ENCODE measurements at regions not wholly inside any gene's neighbourhood (a gene's known extent, or its start where the extent isn't known, plus 50 kb on each side); places are given as distances from the start of the nearest gene placed in this dataset.

DNA sequence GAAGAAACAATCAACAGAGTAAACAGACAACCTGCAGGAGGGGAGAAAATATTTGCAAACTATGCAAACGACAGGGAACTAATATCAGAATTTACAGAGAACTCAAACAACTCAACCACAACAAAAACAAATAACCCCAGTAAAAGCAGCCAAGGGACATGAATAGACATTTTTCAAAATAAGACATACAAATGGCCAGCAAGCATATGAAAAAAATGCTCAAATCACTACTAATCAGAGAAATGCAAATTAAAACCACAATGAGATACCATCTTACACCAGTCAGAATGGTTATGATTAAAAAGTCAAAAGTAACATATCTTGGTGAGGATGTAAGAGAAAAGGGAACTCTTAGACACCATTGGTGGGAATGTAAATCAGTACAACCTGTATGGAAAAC is 215.0 kb downstream of the THBS2 start:
- TF ChIP-seq GATA2 (IDR thresholded peaks at IDR 0.05; ENCODE audit: low read depth, low read length) = no peak
- no peak for TF ChIP-seq GATA3 (IDR thresholded peaks at IDR 0.05; ENCODE audit: low read depth, low read length)

DNA sequence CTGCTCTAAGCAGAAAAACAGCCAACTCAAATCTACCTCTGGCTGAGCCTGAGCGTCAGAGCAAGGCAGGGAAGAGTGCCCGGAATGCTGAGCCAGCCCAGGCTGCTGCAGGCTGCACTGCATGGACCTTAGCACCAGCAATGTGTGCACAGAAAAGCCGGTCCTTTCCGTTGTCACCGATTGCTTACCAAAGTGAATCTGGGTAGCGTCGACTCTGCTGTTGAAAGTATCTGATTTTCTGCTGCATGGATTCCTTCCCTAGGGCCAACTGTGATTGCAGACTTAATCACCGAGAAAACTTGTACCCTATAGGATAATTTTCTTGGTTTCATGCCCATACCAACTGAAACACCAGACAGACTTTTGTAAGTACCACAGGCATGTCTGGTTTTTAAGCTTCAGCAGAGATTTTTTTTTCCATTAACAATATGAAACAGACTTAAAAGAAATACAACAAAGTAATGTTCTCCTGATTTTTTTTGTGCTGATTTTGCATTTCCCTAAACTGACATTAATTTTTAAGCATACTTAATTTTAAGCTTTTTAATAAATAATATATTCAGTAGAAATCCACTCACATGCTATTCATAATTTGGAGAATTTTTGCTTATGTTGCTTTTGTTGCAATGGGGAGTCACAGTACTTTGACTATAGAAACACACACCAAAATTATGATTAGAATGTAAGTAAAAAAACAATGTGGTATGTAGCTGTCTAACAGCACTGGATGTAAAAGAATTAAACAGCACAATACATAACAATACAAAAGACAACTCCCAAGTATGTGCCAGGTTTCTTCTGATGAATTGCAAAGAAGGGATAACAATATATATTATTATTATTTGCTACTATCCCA is 218.0 kb downstream of the THBS2 start:
- TF ChIP-seq GATA3 (IDR thresholded peaks at IDR 0.05; ENCODE audit: low read depth, low read length) (no peak), GATA2 (IDR thresholded peaks at IDR 0.05; ENCODE audit: low read depth, low read length) (peak; percentile 26; the same call in 1 of the 2 replicates)

DNA sequence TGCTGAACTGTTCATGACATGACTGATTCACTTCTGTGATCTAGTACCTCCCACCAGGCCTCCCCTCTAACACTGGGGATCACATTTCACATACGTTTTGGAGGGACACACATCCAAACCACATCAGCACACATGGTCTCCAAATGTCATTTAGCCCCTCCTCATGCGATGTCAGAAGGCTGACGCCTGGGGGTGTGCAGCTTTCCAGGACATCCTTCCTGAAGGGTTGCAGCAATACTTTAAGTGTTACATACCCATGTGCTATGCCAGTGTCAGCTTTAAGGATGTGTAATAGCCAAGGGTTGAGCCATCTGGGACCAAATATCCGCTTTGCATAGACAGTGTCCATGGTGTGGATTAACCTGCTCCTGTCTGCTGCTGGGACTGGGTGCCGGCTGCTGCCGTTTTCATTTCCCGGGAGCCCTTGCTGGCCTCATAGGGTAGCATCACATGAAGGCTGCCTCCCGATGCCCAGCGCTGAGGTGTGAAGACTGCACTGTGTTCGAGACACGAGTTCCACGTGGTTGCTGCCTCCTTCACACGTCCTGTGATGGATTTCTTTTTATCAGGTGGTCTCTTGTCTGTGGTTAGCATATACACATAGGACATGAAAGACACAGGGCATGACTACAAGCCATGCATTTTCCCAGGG is 219.0 kb downstream of the THBS2 start:
- TF ChIP-seq GATA2 (IDR thresholded peaks at IDR 0.05; ENCODE audit: low read depth, low read length) (no peak), GATA3 (IDR thresholded peaks at IDR 0.05; ENCODE audit: low read depth, low read length) (no peak)

DNA sequence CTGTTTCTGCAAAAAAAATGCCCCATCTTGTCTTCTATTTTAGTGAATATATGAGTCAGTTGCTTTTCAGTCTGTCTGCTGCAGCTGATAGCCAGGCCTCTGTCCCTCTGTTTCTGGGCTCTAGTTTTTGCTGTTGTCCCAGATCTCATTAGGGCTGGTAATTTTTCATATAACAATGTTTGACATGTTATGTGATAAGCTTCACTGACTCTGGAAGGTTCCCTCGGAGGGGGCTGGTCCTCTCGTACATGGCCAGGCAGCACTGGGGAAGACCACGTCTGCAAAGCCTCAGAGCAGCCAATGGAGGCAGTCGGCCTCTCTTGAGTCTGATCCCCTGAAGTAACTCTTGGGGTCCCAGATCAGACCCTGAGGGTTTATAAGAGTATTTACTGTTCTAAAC is 223.8 kb downstream of the THBS2 start:
- no peak for TF ChIP-seq GATA3 (IDR thresholded peaks at IDR 0.05; ENCODE audit: low read depth, low read length)
- peak; percentile 66 for TF ChIP-seq GATA2 (IDR thresholded peaks at IDR 0.05; ENCODE audit: low read depth, low read length)

DNA sequence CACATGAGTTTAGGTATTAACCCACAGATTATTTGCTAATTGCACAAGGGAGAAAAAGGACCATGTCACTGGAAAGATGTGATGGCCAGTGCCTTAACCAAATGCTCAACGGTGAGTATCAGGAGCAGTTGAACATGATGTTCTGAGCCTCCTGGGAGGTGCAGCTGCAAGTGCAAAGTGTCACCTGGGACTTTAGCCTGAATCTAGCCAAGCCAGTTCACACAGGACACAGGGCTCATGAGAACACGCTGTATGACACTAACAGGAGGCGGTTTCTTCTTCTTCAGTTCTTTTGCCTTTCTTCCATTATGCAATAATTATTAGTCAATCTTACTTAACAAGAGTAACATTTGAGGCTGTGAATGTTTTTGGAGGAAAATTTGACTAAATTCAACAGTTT is 225.3 kb downstream of the THBS2 start:
- TF ChIP-seq GATA3 (IDR thresholded peaks at IDR 0.05; ENCODE audit: low read depth, low read length) (no peak), GATA2 (IDR thresholded peaks at IDR 0.05; ENCODE audit: low read depth, low read length) (no peak)

DNA sequence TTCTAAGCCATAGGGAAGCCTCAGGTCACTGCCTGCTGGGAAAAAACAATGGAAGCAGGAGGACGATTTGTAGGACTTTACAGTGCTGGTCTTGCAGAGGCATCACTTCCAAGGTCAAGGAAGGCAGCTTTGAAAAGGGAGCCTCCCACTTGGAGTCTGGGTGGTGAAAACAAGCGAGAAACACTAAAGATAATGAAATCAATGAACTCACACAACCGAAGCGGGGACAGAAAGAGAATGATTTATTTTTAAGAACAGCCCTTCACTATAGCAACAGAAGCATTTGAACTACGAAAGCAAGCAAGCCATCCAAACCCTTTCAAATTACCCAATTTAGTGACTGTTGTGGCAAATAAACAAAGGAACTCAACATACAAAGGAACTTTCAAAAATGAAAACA is 227.5 kb downstream of the THBS2 start:
- no peak for TF ChIP-seq GATA2 (IDR thresholded peaks at IDR 0.05; ENCODE audit: low read depth, low read length)
- TF ChIP-seq GATA3 (IDR thresholded peaks at IDR 0.05; ENCODE audit: low read depth, low read length) = no peak

DNA sequence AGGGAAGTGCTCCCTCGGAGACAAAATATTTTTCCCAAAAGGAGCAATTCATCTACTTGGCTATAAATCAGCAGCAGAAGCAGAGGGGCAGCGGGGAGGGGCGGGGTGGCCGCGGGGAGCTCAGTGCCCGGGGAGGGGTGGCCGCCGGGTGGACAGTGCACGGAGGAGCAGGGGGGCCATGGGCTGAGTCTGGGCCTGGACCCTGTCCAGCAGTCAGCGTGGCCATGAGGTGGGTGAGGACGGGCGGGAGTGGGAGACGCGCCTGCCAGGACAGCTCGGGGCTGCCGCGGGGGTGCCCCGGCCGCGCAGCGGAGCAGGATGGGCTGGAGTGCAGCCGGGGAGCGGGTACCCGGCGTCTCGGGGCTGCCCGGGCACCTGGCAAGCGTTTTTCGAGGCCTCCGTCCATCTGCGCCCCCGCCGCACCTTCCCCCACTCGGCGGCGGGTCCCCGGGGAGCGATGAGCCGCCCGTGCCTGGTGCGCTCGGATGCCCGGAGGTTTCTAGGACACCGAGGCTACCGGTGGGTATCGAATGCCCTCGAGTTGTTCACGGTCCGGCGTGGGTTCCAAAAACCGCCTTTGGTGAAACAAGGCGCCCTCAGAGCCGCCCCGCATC is 229.5 kb downstream of the THBS2 start:
- no peak for TF ChIP-seq GATA2 (IDR thresholded peaks at IDR 0.05; ENCODE audit: low read depth, low read length)
- TF ChIP-seq GATA3 (IDR thresholded peaks at IDR 0.05; ENCODE audit: low read depth, low read length) = no peak

DNA sequence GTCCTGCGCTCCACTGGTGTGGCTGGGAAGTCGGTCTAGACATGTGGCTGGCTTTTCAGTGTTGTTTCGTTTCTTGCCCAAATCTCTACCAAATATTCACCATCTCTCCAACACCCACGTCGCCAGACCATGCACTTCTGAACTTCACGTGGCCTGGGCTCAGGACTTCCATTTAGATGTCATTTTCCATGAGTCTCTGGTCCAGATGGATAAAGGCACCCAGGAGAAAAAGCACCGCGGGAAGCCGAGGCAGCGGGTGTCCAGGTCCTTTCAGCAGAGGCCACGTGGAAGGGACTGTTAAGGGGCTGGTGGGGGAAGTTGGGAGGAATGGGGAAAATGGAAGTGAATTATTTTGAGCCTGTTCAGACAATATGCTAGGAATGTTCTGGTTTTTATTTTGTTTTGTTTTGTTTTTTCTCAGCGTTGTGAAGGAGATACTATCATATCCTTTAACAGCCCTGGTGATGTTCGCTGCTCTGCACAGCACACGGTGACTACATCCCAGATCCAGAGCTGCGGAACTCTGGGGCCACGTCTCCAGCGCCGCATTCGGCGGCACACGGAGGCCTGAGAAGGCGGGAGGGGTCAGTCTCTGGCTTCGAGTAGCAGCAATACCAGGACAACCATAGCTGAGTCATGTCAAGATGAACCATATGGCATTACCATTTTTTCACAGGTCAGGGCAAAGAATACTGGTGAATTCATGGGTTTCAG is 230.3 kb downstream of the THBS2 start:
- TF ChIP-seq GATA2 (IDR thresholded peaks at IDR 0.05; ENCODE audit: low read depth, low read length) (no peak), GATA3 (IDR thresholded peaks at IDR 0.05; ENCODE audit: low read depth, low read length) (no peak)

DNA sequence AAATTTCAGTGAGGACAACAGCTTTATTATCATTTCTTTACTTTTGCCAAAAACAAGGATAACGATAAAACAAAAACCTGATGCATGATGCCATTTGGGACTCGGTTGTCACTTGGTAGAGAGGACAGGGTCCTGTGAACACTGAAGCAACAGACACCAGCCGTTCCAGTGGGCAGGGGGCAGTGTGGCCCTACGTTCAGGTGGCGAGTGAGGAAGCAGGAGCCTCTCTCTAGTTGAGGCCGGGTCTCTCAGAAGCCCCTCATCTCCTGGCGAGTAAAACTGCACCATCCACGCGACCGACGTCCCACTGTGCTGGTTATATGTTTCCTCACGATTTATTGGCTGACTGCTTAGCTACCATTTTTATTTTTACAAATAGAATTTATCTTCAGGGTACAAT is 231.6 kb downstream of the THBS2 start:
- TF ChIP-seq GATA3 (IDR thresholded peaks at IDR 0.05; ENCODE audit: low read depth, low read length) (no peak), GATA2 (IDR thresholded peaks at IDR 0.05; ENCODE audit: low read depth, low read length) (no peak)

DNA sequence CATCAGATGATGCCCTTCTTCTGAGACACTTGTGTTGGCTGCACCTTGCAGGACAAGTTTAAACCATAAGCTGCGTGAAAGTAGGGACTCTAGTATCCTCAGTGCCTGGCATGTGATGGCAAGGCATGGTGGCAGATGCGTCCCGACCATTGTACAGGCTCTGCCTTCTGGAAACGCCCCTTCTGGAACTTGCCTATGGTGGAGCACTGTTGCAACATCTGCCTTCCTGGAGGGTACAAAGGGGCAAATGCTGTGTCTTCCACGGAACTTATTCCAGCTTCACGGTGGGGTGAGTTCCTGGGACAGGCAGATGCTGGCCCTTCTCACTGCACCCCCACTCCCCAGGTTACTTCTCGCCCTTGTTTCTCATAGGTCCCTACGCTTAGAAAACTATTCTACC is 232.8 kb downstream of the THBS2 start:
- TF ChIP-seq GATA3 (IDR thresholded peaks at IDR 0.05; ENCODE audit: low read depth, low read length) (no peak), GATA2 (IDR thresholded peaks at IDR 0.05; ENCODE audit: low read depth, low read length) (no peak)

DNA sequence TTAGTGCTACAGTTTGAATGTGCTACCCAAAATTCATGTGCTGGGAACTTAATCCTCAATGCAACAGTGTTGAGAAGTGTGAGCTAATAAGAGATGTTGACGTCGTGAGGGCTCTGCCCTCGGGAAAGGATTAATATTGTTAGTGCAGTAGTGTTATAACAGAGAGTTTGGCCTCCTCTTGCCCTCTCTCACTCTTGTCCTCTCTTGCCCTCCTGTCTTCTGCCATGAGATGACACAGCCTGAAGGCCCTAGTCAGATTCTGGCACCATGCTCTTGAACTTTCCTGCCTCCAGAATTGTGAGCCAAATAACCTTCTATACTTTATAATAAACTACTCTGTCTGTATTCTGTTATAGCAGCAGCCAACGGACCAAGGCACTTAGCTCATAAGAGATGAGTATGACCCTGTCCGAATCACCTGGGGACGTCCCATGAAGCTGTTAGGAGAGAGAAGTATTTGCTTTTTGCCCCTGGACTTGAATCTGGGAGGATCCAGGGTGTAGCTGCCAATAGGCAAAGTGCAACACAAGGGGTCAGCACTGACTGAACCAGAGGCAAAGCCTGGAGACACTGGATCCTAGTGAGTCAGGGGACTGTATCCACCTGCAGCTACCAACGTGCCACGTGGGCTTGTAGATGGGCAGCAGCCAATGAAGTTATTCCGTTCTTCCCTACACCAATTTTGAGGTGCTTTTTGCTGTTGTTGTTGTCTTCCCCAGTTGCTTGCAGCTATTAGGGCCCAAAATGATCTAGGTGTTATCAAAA is 233.7 kb downstream of the THBS2 start:
- TF ChIP-seq GATA2 (IDR thresholded peaks at IDR 0.05; ENCODE audit: low read depth, low read length) = no peak
- TF ChIP-seq GATA3 (IDR thresholded peaks at IDR 0.05; ENCODE audit: low read depth, low read length) = no peak

DNA sequence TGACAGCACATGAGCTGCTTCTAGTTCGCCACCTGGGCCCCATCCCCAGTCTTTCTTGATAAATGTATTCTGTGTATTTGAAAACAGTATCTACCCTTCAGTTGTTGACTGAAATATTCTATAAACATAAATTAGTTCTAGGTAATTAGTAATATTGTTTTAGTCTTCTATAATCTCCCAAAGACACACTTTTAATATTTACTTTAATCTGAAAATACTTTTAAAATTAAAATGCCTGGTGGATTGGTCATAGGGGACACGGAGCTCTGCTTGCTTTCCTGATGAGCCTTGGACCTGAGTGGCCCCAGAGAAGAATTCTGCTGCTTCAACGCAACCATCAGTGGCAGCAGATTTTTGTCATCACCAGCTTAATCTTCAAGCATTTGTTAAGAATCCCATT is 234.5 kb downstream of the THBS2 start:
- TF ChIP-seq GATA2 (IDR thresholded peaks at IDR 0.05; ENCODE audit: low read depth, low read length) = no peak
- TF ChIP-seq GATA3 (IDR thresholded peaks at IDR 0.05; ENCODE audit: low read depth, low read length) = no peak

DNA sequence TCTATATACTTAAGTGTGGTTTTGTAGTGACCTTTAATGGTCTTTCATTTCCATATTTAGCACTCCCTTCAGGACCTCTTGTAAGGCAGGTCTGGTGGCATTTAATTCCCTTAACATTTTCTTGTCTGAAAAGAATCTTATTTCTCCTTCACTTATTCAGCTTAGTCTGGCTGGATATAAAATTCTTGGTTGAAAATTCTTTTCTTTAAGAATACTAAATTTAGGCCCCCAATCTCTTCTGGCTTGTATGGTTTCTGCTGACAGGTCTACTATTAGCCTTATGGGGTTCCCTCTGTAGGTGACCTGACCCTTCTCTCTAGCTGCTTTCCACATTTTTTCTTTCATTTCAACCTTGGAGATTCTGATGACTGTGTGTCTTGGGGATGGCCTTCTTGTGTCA is 236.9 kb downstream of the THBS2 start:
- TF ChIP-seq GATA3 (IDR thresholded peaks at IDR 0.05; ENCODE audit: low read depth, low read length) (no peak), GATA2 (IDR thresholded peaks at IDR 0.05; ENCODE audit: low read depth, low read length) (no peak)

Measured in SH-SY5Y (cell line).